GM12875 (cell line): ENCODE measurements at regions not wholly inside any gene's neighbourhood (a gene's known extent, or its start where the extent isn't known, plus 50 kb on each side); places are given as distances from the start of the nearest gene placed in this dataset.

Source experiments
- H3K4me3 ChIP-seq: one replicate; pipeline ENCODE4 v1.5.1; 2011; ENCODE audit warnings: low read depth, low read length, control low read depth
- CTCF ChIP-seq: IDR thresholded peaks from 2 replicates; pipeline ENCODE4 v1.5.1; 2011; ENCODE audit warnings: low read depth, mild to moderate bottlenecking, control low read depth, inconsistent platforms, low read length, moderate library complexity, borderline replicate concordance; ENCODE audit not compliant: insufficient read depth

- TF ChIP-seq CTCF, result no peak
- no peak overlapping the region for H3K4me3 ChIP-seq
Measured at GRCh38 chr6:113428702-113429101, 428.4 kb upstream of the MARCKS start.

GRCh38 chr6:113432521-113433334 is 424.4 kb upstream of the MARCKS start:
- no peak overlapping the region for H3K4me3 ChIP-seq
- no peak for TF ChIP-seq CTCF

- no peak for TF ChIP-seq CTCF
- H3K4me3 ChIP-seq, result no peak overlapping the region
Measured at GRCh38 chr6:113433335-113433991, 423.7 kb upstream of the MARCKS start.

GRCh38 chr6:113434641-113435040 is 422.5 kb upstream of the MARCKS start:
- TF ChIP-seq CTCF, result no peak
- H3K4me3 ChIP-seq, result no peak overlapping the region

- TF ChIP-seq CTCF, result no peak
- no peak overlapping the region for H3K4me3 ChIP-seq
Measured at GRCh38 chr6:113437566-113437965, 419.6 kb upstream of the MARCKS start.

- no peak overlapping the region for H3K4me3 ChIP-seq
- TF ChIP-seq CTCF, result no peak
Measured at GRCh38 chr6:113439866-113440265, 417.3 kb upstream of the MARCKS start.

- no peak for TF ChIP-seq CTCF
- no peak overlapping the region for H3K4me3 ChIP-seq
Measured at GRCh38 chr6:113442040-113442439, 415.1 kb upstream of the MARCKS start.
